ENCODE measurements at regions not wholly inside any gene's neighbourhood (a gene's known extent, or its start where the extent isn't known, plus 50 kb on each side); places are given as distances from the start of the nearest gene placed in this dataset.

GRCh38 chr10:23725548-23725947 is 286.7 kb downstream of the OTUD1 start:
- TF ChIP-seq CTCF (conservative IDR thresholded peaks at IDR 0.05 in 1 of 2, IDR thresholded peaks at IDR 0.05 in 1 of 2; ENCODE audit: extremely low read depth in 1 of 2, insufficient read depth in 1 of 2, low read depth in 1 of 2, low read length in 2 of 2), result no peak
- TF ChIP-seq EZH2 (IDR thresholded peaks at IDR 0.05; ENCODE audit: borderline replicate concordance, low read length), result no peak

All from mammary epithelial cell (primary cell).